Fibroblast of lung (primary cell): ENCODE measurements at regions not wholly inside any gene's neighbourhood (a gene's known extent, or its start where the extent isn't known, plus 50 kb on each side); places are given as distances from the start of the nearest gene placed in this dataset.

ENCODE experiments used
- DNase-seq, 2 donors: peaks; one replicate each; pipeline versions ENCODE4 v3.0.0 to v3.0.0-alpha.2; 2010; ENCODE audit warnings: low read depth in 2 of 2
- H2AFZ ChIP-seq: 2 replicates; pipeline ENCODE4 v1.5.1; 2012; ENCODE audit warnings: low read length, control low read depth, inconsistent platforms
- H3K27ac ChIP-seq: 2 replicates; pipeline ENCODE4 v1.5.1; 2011; ENCODE audit warnings: low read length, control low read depth; ENCODE audit not compliant: insufficient read depth
- H3K27me3 ChIP-seq: 2 replicates; pipeline ENCODE4 v1.5.1; 2011; ENCODE audit warnings: mild to moderate bottlenecking, low read length; ENCODE audit not compliant: control insufficient read depth, insufficient read depth
- H3K36me3 ChIP-seq: 2 replicates; pipeline ENCODE4 v1.5.1; 2011; ENCODE audit warnings: low read length; ENCODE audit not compliant: control insufficient read depth, insufficient read depth
- H3K4me1 ChIP-seq: 2 replicates; pipeline ENCODE4 v1.5.1; 2011; ENCODE audit warnings: low read length; ENCODE audit not compliant: control insufficient read depth, insufficient read depth; ENCODE audit errors: extremely low read depth
- H3K4me2 ChIP-seq: 2 replicates; pipeline ENCODE4 v1.5.1; 2011; ENCODE audit warnings: low read length, control low read depth; ENCODE audit not compliant: insufficient read depth; ENCODE audit errors: extremely low read depth
- H3K4me3 ChIP-seq, 4 experiments: fragments of 200-600 bp in 1 of 4; sonication (generic) in 1 of 4; replicated peaks in 1 of 4; 2 replicates each; pipeline ENCODE4 v1.5.1; 2011 to 2016; ENCODE audit warnings: low read length in 4 of 4, low read depth in 3 of 4, mild to moderate bottlenecking in 3 of 4, control low read depth in 2 of 4, inconsistent platforms in 1 of 4, mixed read lengths in 1 of 4; ENCODE audit not compliant: insufficient read depth in 1 of 4; ENCODE audit errors: control extremely low read depth in 1 of 4
- H3K79me2 ChIP-seq: 2 replicates; pipeline ENCODE4 v1.5.1; 2012; ENCODE audit warnings: mild to moderate bottlenecking, low read length, inconsistent platforms; ENCODE audit not compliant: control insufficient read depth, insufficient read depth
- H3K9ac ChIP-seq: 2 replicates; pipeline ENCODE4 v1.5.1; 2011; ENCODE audit warnings: mild to moderate bottlenecking, low read length, control low read depth; ENCODE audit not compliant: insufficient read depth
- H3K9me3 ChIP-seq: 2 replicates; pipeline ENCODE4 v1.5.1; 2012; ENCODE audit warnings: low read depth, low read length; ENCODE audit not compliant: control insufficient read depth, insufficient read depth
- H4K20me1 ChIP-seq: 2 replicates; pipeline ENCODE4 v1.5.1; 2011; ENCODE audit warnings: low read length; ENCODE audit not compliant: control insufficient read depth, insufficient read depth; ENCODE audit errors: extremely low read depth
- CTCF ChIP-seq, 2 donors: IDR thresholded peaks in 1 of 2; conservative IDR thresholded peaks in 1 of 2; 1 replicate in 1 of 2; 2 replicates in 1 of 2; pipeline ENCODE4 v1.5.1; 2011 to 2012; ENCODE audit warnings: low read length in 2 of 2, control low read depth in 1 of 2, inconsistent platforms in 1 of 2, low read depth in 1 of 2, mild to moderate bottlenecking in 1 of 2
- EZH2 ChIP-seq: IDR thresholded peaks from 2 replicates; pipeline ENCODE4 v1.5.1; 2012; ENCODE audit warnings: low read length, control low read depth, mild to moderate bottlenecking; ENCODE audit errors: missing control alignments

- Histone ChIP-seq H2AFZ (no peak overlapping the region), H3K36me3 (no peaks in the 10 kb centered on the region), H3K27me3 (no peaks in the 10 kb centered on the region), H3K4me1 (no peaks in the 10 kb centered on the region), H3K4me2 (no peak overlapping the region), H3K9ac (no peak overlapping the region), H3K9me3 (no peaks in the 10 kb centered on the region), H3K4me3 (no peak overlapping the region), H3K27ac (no peak overlapping the region), H4K20me1 (no peaks in the 10 kb centered on the region), H3K79me2 (no peaks in the 10 kb centered on the region)
- no peak for DNase-seq
- no peak for TF ChIP-seq CTCF (conservative IDR thresholded peaks at IDR 0.05 in 1 of 2, IDR thresholded peaks at IDR 0.05 in 1 of 2; ENCODE audit: low read depth in 1 of 2, low read length in 2 of 2)
- TF ChIP-seq EZH2, result no peak
Observed at GRCh38 chr5:112656451-112656850, 81.2 kb upstream of the APC start.

DNA sequence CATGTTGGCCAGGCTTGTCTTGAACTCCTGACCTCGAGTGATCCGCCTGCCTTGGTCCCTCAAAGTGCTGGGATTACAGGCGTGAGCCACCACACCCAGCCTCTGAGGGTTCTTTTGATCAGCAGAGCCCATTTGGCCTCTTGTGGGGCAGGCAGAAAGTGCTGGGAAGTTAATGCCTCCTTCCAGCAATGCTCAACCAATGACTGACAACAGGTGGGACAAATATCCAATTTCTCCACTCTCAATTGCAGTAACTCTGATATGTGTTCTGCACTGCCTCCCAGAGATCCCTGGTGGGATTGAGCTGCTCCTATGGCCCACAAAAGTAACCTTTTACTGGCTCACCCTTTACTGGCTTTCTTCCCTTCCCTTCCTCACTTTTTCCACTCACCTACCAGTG, 79.9 kb upstream of the APC start:
- H3K79me2 ChIP-seq, result no peaks in the 10 kb centered on the region
- no peak overlapping the region for H3K4me3 ChIP-seq
- no peak overlapping the region for H2AFZ ChIP-seq
- no peaks in the 10 kb centered on the region for H3K27me3 ChIP-seq
- no peak overlapping the region for H3K9ac ChIP-seq
- H4K20me1 ChIP-seq, result no peaks in the 10 kb centered on the region
- TF ChIP-seq EZH2 (no peak), CTCF (conservative IDR thresholded peaks at IDR 0.05 in 1 of 2, IDR thresholded peaks at IDR 0.05 in 1 of 2; ENCODE audit: low read depth in 1 of 2, low read length in 2 of 2) (no peak)
- H3K27ac ChIP-seq, result no peak overlapping the region
- no peak overlapping the region for H3K4me2 ChIP-seq
- H3K36me3 ChIP-seq, result no peaks in the 10 kb centered on the region
- no peaks in the 10 kb centered on the region for H3K9me3 ChIP-seq
- DNase-seq, result no peak
- no peaks in the 10 kb centered on the region for H3K4me1 ChIP-seq

GRCh38 chr5:112660359-112660758, 77.3 kb upstream of the APC start:
- DNase-seq, result no peak
- H3K36me3 ChIP-seq, result no peaks in the 10 kb centered on the region
- no peak for TF ChIP-seq CTCF (conservative IDR thresholded peaks at IDR 0.05 in 1 of 2, IDR thresholded peaks at IDR 0.05 in 1 of 2; ENCODE audit: low read depth in 1 of 2, low read length in 2 of 2)
- TF ChIP-seq EZH2, result no peak
- H3K27me3 ChIP-seq, result no peaks in the 10 kb centered on the region
- H4K20me1 ChIP-seq, result no peaks in the 10 kb centered on the region
- H3K79me2 ChIP-seq, result no peaks in the 10 kb centered on the region
- H3K4me1 ChIP-seq, result no peaks in the 10 kb centered on the region
- no peak overlapping the region for H3K4me2 ChIP-seq
- H3K9me3 ChIP-seq, result no peaks in the 10 kb centered on the region
- H3K9ac ChIP-seq, result no peak overlapping the region
- H3K27ac ChIP-seq, result no peak overlapping the region
- no peak overlapping the region for H3K4me3 ChIP-seq
- no peak overlapping the region for H2AFZ ChIP-seq
